SHP77 treated with DMSO at 0.1 percent for 48 hours (cell line): ENCODE measurements at regions not wholly inside any gene's neighbourhood (a gene's known extent, or its start where the extent isn't known, plus 50 kb on each side); places are given as distances from the start of the nearest gene placed in this dataset.

Experiments used
- DNase-seq: peaks from one replicate; lab custom pipeline; 2025; lab: John Stamatoyannopoulos, UW

GRCh38 chr2:30371028-30371689 is 75.9 kb upstream of the LCLAT1 start:
- no peak for DNase-seq

- DNase-seq = no peak
Observed at GRCh38 chr2:30371772-30372373, 75.2 kb upstream of the LCLAT1 start.

GRCh38 chr2:30372826-30373225 is 74.2 kb upstream of the LCLAT1 start:
- no peak for DNase-seq

GRCh38 chr2:30373881-30374302 is 73.2 kb upstream of the LCLAT1 start:
- no peak for DNase-seq

GRCh38 chr2:30374380-30374779 is 72.7 kb upstream of the LCLAT1 start:
- DNase-seq = no peak

- DNase-seq = no peak
Observed at GRCh38 chr2:30375915-30376314, 71.1 kb upstream of the LCLAT1 start.

- no peak for DNase-seq
Observed at GRCh38 chr2:30379481-30379880, 67.6 kb upstream of the LCLAT1 start.

GRCh38 chr2:30380824-30381223 is 66.2 kb upstream of the LCLAT1 start:
- no peak for DNase-seq

GRCh38 chr2:30382162-30382783 is 64.8 kb upstream of the LCLAT1 start:
- no peak for DNase-seq

GRCh38 chr2:30382995-30383394 is 64.1 kb upstream of the LCLAT1 start:
- DNase-seq = peak; percentile 22

- DNase-seq = no peak
Observed at GRCh38 chr2:30385327-30385726, 61.7 kb upstream of the LCLAT1 start.

- DNase-seq = no peak
Observed at GRCh38 chr2:30392097-30392496, 54.9 kb upstream of the LCLAT1 start.

- DNase-seq = no peak
Observed at GRCh38 chr2:30393510-30393909, 53.5 kb upstream of the LCLAT1 start.

- DNase-seq = no peak
Observed at GRCh38 chr2:30394096-30394495, 53.0 kb upstream of the LCLAT1 start.

GRCh38 chr2:30396436-30397232 is 50.4 kb upstream of the LCLAT1 start:
- DNase-seq = no peak
